Stimulated activated naive CD8-positive, alpha-beta T cell treated with anti-CD3 and anti-CD28 coated beads, Interleukin-15, amount 100 ng/mL, for 72 hours (primary cell): ENCODE measurements at regions not wholly inside any gene's neighbourhood (a gene's known extent, or its start where the extent isn't known, plus 50 kb on each side); places are given as distances from the start of the nearest gene placed in this dataset.
"Not testable (repeated sequence)": the region's sequence is repeated elsewhere in the genome, so short reads cannot be mapped to it uniquely, and the experiment has no call there.

Experiments used
- ATAC-seq: fragments of 150-1000 bp; cut with Tn5 transposase; 2 replicates; pipeline ENCODE4 v1.10.0; 2021; ENCODE audit warnings: mild to moderate bottlenecking, moderate library complexity
- DNase-seq, 2 donors: peaks; one replicate each; pipeline ENCODE4 v3.0.0; 2021 to 2022
- H3K27ac Mint-ChIP-seq, 2 donors: one replicate each; pipeline ENCODE4 v1.8.0; 2022; ENCODE audit warnings: mild to moderate bottlenecking in 2 of 2, mixed read lengths in 2 of 2, moderate library complexity in 2 of 2
- H3K27me3 Mint-ChIP-seq: one replicate; pipeline ENCODE4 v1.8.0; 2022; ENCODE audit warnings: mixed read lengths
- H3K4me1 Mint-ChIP-seq: one replicate; pipeline ENCODE4 v1.8.0; 2022; ENCODE audit warnings: mild to moderate bottlenecking, mixed read lengths
- H3K4me3 Mint-ChIP-seq, 2 donors: one replicate each; pipeline ENCODE4 v1.8.0; 2022; ENCODE audit warnings: mild to moderate bottlenecking in 2 of 2, mixed read lengths in 2 of 2, moderate library complexity in 1 of 2
- H3K9me3 Mint-ChIP-seq, 2 donors: one replicate each; pipeline ENCODE4 v1.8.0; 2022; ENCODE audit warnings: mixed read lengths in 2 of 2

DNA sequence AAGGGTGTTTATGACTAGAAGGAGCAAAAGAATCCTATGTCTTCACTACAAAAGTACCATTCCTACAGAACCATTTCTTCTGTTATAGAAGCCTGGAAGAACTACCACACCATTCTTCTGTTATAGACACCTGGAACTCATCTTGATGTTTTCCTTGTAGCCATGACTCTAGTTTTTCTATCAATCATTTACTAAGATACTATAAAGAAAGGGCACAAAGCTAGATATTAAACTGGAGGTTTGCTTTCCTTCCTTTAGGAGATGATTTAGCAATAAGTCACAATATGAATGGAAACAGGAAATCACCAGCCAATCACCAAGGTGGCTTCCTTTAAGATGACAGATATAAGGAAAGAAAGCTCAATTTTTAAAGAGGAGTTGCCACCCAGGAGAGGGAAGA is 100.3 kb upstream of the NEUROD1 start:
- Mint-ChIP-seq H3K9me3 (no peaks in the 10 kb centered on the region), H3K27ac (peak overlapping the region; percentile 59 to 85), H3K4me3 (no peak overlapping the region), H3K27me3 (no peaks in the 10 kb centered on the region), H3K4me1 (no peaks in the 10 kb centered on the region)
- no peak for ATAC-seq
- no peak for DNase-seq

DNA sequence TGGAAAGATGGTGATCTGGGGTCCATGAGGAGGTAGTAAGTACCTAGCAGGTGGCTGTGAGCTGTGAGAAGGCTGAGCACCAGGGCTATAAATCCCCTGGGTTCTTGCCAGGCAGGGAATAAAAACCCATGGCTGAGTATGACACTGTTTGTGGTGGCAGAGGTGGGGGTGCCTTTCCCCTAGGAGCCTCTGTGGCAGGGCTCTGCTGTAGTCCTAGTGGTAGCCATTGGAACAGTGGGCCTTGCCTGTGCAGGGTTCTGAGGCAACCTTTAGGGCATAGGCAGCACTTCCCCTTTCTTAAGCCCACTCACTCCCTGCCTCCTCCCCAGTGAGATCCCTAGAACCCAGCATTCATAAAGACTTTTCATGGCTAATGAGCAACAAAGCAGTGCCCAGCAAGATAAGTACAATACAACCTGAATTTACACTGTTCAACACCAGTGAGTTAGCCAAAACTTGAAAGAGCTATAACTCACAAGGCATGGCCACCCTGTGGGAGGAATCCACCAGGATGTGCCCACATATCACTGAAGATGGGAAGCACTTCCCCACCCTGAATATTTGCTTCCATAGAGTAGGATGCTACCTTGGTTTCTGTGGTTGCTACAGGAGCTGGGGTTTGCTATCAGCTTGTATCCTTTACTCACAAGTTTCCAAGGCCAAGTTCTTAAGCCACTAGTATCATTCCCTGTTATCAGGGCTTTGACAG is 100.9 kb upstream of the NEUROD1 start:
- Mint-ChIP-seq H3K4me3 (no peak overlapping the region), H3K4me1 (no peaks in the 10 kb centered on the region), H3K27ac (no peak overlapping the region), H3K27me3 (no peaks in the 10 kb centered on the region), H3K9me3 (no peaks in the 10 kb centered on the region)
- peak in 1 of 2 donors; percentile 11 for DNase-seq
- peak; percentile 59 for ATAC-seq

DNA sequence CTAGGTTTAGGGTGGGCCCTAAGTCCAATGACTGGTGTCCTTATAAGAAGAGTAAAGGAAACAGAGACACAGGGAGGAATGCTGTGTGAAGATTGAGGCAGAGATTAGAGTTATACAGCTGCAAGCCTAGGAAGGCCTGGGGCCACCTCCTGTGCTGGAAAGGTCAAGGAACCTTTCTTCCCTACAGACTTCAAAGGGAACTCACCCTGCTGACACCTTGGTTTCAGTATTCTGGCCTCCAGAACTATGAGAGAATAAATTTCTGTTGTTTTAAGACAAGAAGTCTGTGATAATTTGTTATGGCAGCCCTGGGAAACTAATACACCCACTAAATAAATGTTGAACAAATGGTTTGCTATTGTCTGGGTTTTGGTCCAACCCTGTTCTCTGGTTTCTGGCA is 102.3 kb upstream of the NEUROD1 start:
- no peaks in the 10 kb centered on the region for H3K27me3 Mint-ChIP-seq
- DNase-seq (no peak), ATAC-seq (no peak)
- H3K9me3 Mint-ChIP-seq, result no peaks in the 10 kb centered on the region
- no peaks in the 10 kb centered on the region for H3K4me1 Mint-ChIP-seq
- no peak overlapping the region for H3K27ac Mint-ChIP-seq
- no peak overlapping the region for H3K4me3 Mint-ChIP-seq

DNA sequence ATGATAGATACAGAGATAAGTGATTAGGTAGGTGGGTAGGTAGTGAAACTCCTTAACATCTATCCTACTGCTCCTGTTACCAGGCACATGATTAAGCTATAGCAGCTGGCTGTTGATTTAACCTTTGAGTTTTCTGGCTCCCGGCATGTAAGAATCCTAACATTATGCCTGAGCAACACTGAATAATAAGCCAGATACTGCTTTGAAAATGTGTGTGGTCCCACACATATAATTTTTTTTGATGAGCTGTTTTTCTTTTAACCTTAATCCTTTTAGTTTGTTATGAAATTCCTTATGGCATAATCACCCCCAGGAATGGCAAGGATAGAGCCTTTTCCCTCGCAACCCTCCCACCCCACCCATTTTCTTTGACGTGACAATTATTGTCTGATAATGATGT is 104.2 kb upstream of the NEUROD1 start:
- Mint-ChIP-seq H3K27ac (no peak overlapping the region), H3K4me3 (no peak overlapping the region), H3K9me3 (no peaks in the 10 kb centered on the region), H3K27me3 (no peaks in the 10 kb centered on the region), H3K4me1 (no peaks in the 10 kb centered on the region)
- ATAC-seq (no peak), DNase-seq (no peak)

DNA sequence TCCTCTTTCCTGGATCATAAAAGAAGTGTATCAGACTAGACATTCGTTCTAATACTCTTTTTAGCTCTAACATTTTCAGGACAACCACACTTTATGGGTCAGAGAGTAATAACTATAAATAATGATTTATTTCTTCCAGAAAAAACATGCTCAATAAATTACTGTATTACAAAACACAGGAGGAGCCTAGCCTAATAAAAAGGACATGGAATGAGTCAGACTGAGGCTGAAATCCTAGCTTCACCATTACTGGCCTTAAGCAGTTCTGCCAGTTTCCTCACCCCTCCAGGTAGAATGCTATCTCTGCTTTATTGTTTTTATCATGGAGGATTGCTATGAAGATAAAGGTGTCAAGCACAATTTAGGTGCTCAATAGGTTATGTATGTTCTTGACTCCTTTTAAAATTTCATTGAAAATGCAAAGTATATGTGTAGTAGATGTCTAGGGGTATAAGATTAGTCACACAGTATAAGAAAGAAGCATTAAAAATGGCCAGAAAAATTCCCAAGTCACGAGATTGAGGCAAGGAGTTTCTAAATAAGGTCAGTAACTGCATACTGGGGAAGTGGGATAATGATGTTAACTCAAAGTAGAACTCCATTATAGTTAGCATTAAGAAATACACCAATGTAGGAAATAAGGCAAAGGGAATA is 105.5 kb upstream of the NEUROD1 start:
- Mint-ChIP-seq H3K4me1 (peaks cover 9% of the 10 kb centered on the region), H3K27me3 (no peaks in the 10 kb centered on the region), H3K9me3 (no peaks in the 10 kb centered on the region), H3K27ac (no peak overlapping the region), H3K4me3 (no peak overlapping the region)
- no peak for DNase-seq
- ATAC-seq, result no peak

DNA sequence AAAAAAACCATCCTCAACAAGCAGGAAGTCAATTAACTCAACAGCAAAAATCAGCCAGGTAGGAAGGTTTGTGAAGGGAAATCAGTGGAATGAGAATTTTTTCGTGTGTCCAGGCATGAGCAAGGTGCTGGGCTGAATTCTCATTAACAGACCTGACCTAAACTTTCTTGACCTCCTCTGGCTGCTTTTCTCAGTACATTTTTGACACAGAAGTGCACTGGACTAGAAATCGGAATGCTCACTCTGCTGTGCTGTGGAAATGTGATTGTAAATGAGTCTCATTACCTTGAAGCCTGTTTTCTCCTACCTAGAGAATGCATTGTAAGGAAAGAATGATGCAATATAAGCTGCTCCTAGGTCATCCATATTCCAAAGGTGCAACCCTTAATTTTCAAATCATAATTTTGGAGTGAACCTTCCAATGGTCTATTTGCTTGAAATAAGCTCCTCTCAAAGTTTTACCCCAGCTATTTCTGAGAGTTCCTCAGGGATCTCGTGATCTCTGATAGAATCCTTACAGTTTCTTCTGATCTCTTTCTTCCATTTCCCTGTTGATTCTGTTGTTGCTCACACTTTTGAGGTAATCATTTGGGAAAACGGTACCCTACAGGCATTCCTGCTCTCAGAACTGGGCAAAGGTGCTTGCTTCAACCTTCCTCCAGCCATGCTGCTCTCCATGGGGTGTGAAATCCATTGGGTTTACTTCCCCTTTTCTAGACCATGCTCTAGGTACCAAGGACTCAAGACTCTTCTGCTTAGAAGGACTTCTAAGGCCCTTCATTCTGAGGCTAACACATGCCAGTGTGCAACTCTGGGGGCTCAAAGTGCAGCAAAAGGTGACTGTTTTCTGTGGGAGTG is 104.9 kb upstream of the ITPRID2 start:
- Mint-ChIP-seq H3K9me3 (no peaks in the 10 kb centered on the region), H3K4me1 (peaks cover 17% of the 10 kb centered on the region), H3K27me3 (no peaks in the 10 kb centered on the region), H3K27ac (no peak overlapping the region), H3K4me3 (no peak overlapping the region)
- DNase-seq, result no peak
- no peak for ATAC-seq

DNA sequence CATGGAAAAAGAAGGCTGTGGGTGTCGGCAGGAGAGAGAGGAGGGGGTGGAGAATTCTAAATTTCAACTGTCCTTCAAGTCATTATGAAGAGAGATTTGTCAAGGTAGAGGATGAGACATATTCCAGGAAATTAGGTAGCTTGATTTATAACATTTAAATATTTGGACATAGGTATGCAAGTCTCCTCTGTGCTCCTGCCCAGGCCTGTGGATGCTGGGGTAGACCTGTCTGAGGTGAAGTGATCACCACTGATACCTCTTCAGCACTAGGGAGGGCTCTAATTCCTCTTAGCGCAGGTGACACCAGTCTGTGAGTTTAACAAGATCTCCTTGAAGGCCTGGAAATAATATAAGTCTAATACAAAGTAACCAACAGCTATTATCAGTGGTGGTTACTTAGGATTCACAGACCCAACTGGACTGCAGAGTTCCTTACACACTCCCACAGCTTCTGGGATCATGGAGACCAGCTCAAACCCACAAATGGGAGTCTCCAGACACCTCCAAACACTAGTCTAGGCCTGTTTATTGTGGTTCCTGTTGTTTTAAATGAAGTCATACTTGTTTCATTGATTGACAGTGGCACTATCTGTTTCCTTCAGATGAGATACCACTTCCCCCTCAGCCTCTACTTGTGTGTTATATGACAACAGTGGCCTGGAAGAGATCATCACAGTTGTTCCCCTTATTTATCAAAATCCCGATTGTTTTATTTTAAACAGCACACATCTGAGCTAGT is 104.1 kb upstream of the ITPRID2 start:
- ATAC-seq, result no peak
- no peak for DNase-seq
- Mint-ChIP-seq H3K4me1 (peaks cover 22% of the 10 kb centered on the region), H3K4me3 (no peak overlapping the region), H3K27ac (no peak overlapping the region), H3K9me3 (no peaks in the 10 kb centered on the region), H3K27me3 (no peaks in the 10 kb centered on the region)

DNA sequence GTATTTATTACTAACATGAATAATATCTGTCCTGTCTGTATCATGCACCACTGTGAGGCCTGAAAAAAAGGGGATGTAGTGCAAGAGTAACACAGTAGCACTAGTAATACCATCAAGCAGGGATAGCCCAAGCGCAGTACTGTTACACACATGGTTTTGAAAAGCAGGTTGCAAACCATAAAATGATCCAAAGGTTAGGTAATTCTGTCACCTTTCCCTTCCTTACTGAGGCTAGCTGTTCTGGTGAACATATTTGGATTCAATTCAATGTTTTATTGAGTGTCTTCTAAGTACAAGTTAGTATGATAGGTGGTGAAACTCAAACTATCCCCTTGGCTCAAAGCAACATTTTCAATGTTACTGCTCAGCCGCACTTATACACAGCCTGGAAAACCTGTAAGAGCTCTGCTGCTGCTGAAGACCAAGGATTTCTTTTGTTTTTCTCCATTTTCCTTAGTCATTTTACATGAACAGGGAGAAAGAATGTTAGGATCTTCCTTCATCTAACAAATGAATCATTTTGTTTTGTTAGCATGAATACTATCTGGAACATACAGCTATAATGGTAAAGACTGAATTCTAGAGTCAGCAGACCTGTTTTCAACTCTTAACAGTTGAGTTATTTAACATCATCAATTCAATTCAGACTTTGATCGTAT is 102.5 kb upstream of the ITPRID2 start:
- H3K4me1 Mint-ChIP-seq, result peaks cover 22% of the 10 kb centered on the region
- DNase-seq (no peak), ATAC-seq (no peak)
- no peaks in the 10 kb centered on the region for H3K27me3 Mint-ChIP-seq
- H3K9me3 Mint-ChIP-seq, result peaks cover 0 to 8% of the 10 kb centered on the region in 2 donors
- H3K4me3 Mint-ChIP-seq, result no peak overlapping the region
- H3K27ac Mint-ChIP-seq, result no peak overlapping the region

DNA sequence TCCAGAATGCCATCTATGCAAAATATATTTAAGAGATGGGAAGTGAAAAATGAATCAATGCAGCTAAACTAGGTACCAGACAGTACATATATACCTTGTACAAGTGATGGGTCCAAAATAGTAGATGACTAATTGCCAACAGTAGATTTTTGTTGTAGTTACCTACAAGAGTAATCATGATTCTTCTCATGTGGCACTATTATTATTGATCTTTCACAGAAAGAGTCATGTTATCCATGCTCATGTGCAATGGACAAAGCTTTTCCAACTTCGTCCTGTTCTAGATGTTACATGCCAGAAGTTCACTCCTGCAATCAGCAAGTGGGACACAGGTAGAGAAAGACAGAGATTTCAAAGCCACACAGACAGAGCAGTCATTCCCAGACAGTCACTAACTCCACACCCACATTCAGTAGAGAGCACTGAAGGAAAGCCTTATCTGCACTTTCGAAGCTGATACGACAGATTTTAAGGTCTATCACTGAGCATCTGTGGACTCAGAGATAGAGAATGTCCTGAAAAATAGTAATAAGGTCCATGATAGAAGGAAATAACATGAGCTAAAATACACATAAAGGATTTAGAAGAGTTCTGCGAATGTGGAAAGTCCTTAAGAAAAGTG is 101.6 kb upstream of the ITPRID2 start:
- DNase-seq, result no peak
- no peaks in the 10 kb centered on the region for H3K27me3 Mint-ChIP-seq
- no peak overlapping the region for H3K4me3 Mint-ChIP-seq
- peak overlapping the region in 1 of 2 donors; percentile 27 for H3K27ac Mint-ChIP-seq
- no peak for ATAC-seq
- H3K4me1 Mint-ChIP-seq, result peaks cover 22% of the 10 kb centered on the region
- H3K9me3 Mint-ChIP-seq, result peaks cover 0 to 8% of the 10 kb centered on the region in 2 donors

DNA sequence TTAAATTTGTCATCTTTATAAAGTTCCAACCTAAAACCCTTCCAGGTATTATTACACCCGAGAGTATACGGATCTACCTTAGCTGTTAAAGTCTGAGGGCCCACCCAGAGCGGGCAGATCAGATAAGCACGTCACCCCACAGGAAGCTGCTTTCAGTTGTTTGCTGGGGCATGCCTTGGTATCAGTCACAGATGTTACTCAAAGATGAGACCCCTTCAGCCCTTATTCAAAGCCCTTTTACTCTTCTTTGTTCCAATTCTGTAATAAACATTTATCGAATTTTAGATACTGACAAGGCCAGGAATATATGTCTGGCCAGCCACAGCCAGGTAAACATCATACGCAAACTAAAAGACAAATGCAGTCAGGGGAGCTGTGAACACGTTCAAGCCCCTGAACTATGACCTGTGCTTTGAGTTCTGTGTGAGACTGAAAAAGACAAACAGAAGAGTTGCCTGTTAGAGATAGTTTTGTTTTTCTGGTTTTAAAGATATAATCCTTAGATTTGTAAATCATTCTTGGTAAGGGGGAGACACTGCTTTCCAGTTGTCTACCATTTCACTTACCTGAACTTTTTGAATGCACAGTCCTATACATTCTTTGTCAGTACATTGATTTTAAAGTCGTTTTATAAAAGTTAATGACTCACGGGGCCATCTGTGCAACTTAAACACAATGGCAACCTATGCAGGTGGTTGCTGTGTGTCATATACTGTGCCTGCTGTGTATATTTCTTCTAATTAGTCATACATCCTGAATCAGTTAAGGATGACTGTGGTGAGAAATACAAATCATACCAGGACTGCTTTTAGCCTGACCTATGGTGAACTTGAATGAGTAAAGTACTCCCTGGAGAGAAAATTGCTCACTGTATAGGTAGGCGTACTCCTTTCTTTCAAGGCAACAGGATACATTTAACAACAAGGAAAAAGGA is 100.5 kb upstream of the ITPRID2 start:
- Mint-ChIP-seq H3K9me3 (peaks cover 0 to 8% of the 10 kb centered on the region in 2 donors), H3K27me3 (no peaks in the 10 kb centered on the region), H3K27ac (peak overlapping the region; percentile 42 to 84), H3K4me1 (peaks cover 22% of the 10 kb centered on the region), H3K4me3 (peak overlapping the region in 1 of 2 donors; percentile 21)
- DNase-seq, result peak; percentile 13 to 29
- peak; percentile 99 for ATAC-seq

DNA sequence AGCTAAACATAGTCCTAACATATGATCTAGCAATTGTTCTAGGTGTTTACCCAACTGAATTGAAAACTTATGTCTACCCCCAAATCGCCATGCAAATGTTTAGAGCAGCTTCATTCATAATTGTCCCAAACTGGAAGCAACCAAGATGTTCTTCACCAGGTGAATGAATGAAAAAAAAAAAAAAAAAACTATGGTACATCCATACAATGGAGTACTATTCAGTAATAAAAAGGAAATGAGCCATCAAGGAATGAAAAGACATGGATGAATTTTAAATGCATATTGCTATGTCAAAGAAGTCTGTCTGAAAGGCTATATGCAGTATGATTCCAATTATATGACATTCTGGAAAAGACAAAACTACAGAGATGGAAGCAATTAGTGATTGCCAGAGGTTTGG is 98.6 kb upstream of the ITPRID2 start:
- no peaks in the 10 kb centered on the region for H3K27me3 Mint-ChIP-seq
- no peak for ATAC-seq
- DNase-seq, result no peak

DNA sequence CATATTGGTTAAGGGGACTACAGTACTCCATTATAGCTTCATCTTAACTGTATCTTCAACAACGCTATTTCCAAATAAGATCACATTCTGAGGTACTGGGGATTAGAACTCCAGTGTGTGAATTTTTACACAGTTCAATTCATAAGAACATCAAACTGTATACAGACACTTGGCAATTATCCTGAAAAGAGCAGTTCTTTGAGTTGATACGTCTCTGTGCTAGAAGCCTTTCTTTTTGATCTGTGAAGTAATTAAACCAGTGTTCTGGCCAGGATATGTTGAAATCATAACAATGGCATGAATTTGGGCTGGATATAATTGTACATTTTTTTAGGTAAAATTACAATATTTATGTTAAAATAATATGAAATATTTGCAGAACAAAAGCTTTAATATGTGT is 93.5 kb upstream of the ITPRID2 start:
- Mint-ChIP-seq H3K4me1 (no peaks in the 10 kb centered on the region), H3K27me3 (no peaks in the 10 kb centered on the region), H3K4me3 (no peak overlapping the region), H3K9me3 (peaks cover 9 to 13% of the 10 kb centered on the region in 2 donors), H3K27ac (no peak overlapping the region)
- no peak for ATAC-seq
- DNase-seq, result no peak

More for the DNA sequence above, 98.6 kb upstream of the ITPRID2 start:
- no peak overlapping the region for H3K27ac Mint-ChIP-seq
- no peak overlapping the region for H3K4me3 Mint-ChIP-seq
- H3K4me1 Mint-ChIP-seq, result peaks cover 22% of the 10 kb centered on the region
- peaks cover 0 to 8% of the 10 kb centered on the region in 2 donors for H3K9me3 Mint-ChIP-seq

DNA sequence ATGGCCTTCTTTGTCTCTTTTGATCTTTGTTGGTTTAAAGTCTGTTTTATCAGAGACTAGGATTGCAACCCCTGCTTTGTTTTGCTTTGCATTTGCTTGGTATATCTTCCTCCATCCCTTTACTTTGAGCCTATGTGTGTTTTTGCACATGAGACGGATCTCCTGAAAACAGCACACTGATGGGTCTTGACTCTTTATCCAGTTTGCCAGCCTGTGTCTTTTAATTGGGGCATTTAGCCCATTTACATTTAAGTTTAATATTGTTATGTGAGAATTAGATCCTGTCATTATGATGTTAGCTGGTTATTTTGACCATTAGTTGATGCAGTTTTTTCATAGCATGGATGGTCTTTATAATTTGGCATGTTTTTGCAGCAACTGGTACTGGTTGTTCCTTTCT is 89.2 kb upstream of the ITPRID2 start:
- not testable (repeated sequence) for H3K27me3 Mint-ChIP-seq, H3K27ac Mint-ChIP-seq, DNase-seq, ATAC-seq, H3K4me1 Mint-ChIP-seq, H3K4me3 Mint-ChIP-seq
- H3K9me3 Mint-ChIP-seq, result peaks cover 14 to 15% of the 10 kb centered on the region in 2 donors
